PC-9 (cell line): ENCODE measurements at regions not wholly inside any gene's neighbourhood (a gene's known extent, or its start where the extent isn't known, plus 50 kb on each side); places are given as distances from the start of the nearest gene placed in this dataset.

Experiments
- BruUV-seq: library from RNA; stranded (reverse); fragments of 400-500 nt; replicated peaks from 2 replicates; lab custom pipeline; 2021; lab: Mats Ljungman, UMichigan
- CTCF ChIA-PET: fragments of 300-600 bp; sonication (Branson Sonifier 250); formaldehyde crosslinking; loops from one replicate; lab custom pipeline; 2022; ENCODE audit warnings: antibody characterized with exemption; lab: Charles Lee
- POLR2A ChIA-PET: fragments of 300-600 bp; sonication (Branson Sonifier 250); formaldehyde crosslinking; loops from one replicate; lab custom pipeline; 2022; ENCODE audit warnings: antibody characterized with exemption; ENCODE audit not compliant: unreplicated experiment; lab: Charles Lee
- DNase-seq, 2 experiments: peaks; one replicate each; pipeline versions ENCODE4 v3.0.0 to v3.0.0-alpha.2; 2015 to 2022; ENCODE audit warnings: mixed read lengths in 1 of 2
- H2AFZ ChIP-seq: fragments of 200-600 bp; sonication (generic); 2 replicates; pipeline ENCODE4 v1.8.1; 2017; ENCODE audit warnings: antibody characterized with exemption
- H3F3A ChIP-seq: fragments of 200-600 bp; sonication (generic); 2 replicates; pipeline ENCODE4 v1.8.1; 2017; ENCODE audit warnings: antibody characterized with exemption, mild to moderate bottlenecking, low read depth; ENCODE audit not compliant: insufficient read depth
- H3K27ac ChIP-seq: fragments of 200-600 bp; sonication (generic); 2 replicates; pipeline ENCODE4 v1.6.1; 2016; ENCODE audit warnings: mixed run types
- H3K27me3 ChIP-seq: fragments of 200-600 bp; sonication (generic); 2 replicates; pipeline ENCODE4 v1.6.1; 2016; ENCODE audit warnings: low read depth, mixed run types; ENCODE audit not compliant: insufficient read depth
- H3K36me3 ChIP-seq: fragments of 200-600 bp; sonication (generic); 2 replicates; pipeline ENCODE4 v1.6.1; 2016; ENCODE audit warnings: low read depth, mixed run types
- H3K4me1 ChIP-seq: fragments of 200-600 bp; sonication (generic); replicated peaks from 2 replicates; pipeline ENCODE4 v1.6.1; 2016; ENCODE audit warnings: mixed run types; ENCODE audit not compliant: insufficient read depth
- H3K4me2 ChIP-seq: fragments of 200-600 bp; sonication (generic); 2 replicates; pipeline ENCODE4 v1.6.1; 2017; ENCODE audit warnings: mixed run types
- H3K4me3 ChIP-seq: fragments of 200-600 bp; sonication (generic); 2 replicates; pipeline ENCODE4 v1.6.1; 2016; ENCODE audit warnings: mixed run types
- H3K79me2 ChIP-seq: fragments of 200-600 bp; sonication (generic); 2 replicates; pipeline ENCODE4 v1.6.1; 2017; ENCODE audit warnings: low read depth, mixed run types
- H3K9me2 ChIP-seq: fragments of 200-600 bp; sonication (generic); 2 replicates; pipeline ENCODE4 v1.8.1; 2017; ENCODE audit warnings: mild to moderate bottlenecking; ENCODE audit not compliant: insufficient read depth
- H3K9me3 ChIP-seq: fragments of 200-600 bp; sonication (generic); 2 replicates; pipeline ENCODE4 v1.8.1; 2016; ENCODE audit warnings: low read depth; ENCODE audit not compliant: insufficient read depth
- H4K20me1 ChIP-seq: fragments of 200-600 bp; sonication (generic); 2 replicates; pipeline ENCODE4 v1.8.1; 2017; ENCODE audit not compliant: insufficient read depth
- EZH2 ChIP-seq: fragments of 200-600 bp; sonication (generic); IDR thresholded peaks from 2 replicates; pipeline ENCODE4 v1.8.0; 2017; ENCODE audit warnings: antibody characterized with exemption, low read depth
- intact Hi-C: fragments of 100-400 bp; cut with micrococcal nuclease; formaldehyde crosslinking; loops from one replicate; pipeline ENCODE4 v1.10.0; 2022; ENCODE audit not compliant: unreplicated experiment
- TF ChIP-seq, protein P1 (sequence below): fragments of 200-600 bp; sonication (generic); conservative IDR thresholded peaks from 2 replicates; pipeline ENCODE4 v1.6.1; 2017; ENCODE audit warnings: mixed run types, antibody characterized with exemption, mild to moderate bottlenecking, moderate library complexity

DNA sequence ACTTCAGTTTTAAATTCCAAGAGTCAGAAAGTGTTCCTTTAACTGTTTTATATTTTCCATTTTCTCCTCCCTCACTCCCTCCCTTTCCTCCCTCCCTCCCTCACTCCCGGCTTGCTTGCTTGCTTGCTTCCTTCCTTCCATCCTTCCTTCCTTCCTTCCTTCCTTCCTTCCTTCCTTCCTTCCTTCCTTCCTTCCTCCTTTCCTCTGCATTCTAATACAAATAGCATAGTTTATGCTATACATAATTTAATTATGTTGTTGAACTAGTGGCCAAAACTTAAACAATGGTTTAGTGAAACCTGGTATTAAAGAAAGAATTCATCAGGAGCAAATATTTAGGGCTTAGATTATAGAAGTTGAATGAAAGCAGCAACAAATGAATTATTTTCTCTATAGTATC lies 188.5 kb upstream of the OLFM3 start:
- intact Hi-C loops: no loop called here
- BruUV-seq: no TSS peak
- CTCF ChIA-PET: no interaction called here

DNA sequence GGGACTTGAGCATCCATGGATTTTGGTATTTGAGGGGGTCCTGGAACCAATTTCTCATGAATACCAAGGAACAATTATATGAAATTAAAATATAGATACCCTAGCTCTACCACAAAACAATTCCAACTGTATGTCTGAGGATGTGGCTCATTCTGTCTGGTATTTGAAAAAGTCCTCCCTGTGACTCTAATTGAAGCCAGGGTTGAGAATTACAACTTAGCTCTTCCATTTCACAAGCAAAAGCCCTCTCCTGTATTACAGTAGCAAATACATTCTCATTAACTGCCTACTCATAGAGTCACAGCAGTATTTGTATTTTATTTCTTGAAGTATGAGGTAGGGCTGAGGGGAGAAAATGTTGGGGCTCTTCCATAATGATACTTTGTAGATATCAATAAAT lies 187.8 kb upstream of the OLFM3 start:
- Histone ChIP-seq H3K4me3 (no peak overlapping the region), H3K27me3 (no peaks in the 10 kb centered on the region), H3K27ac (no peak overlapping the region), H3F3A (no peaks in the 10 kb centered on the region), H3K9me2 (no peaks in the 10 kb centered on the region), H3K4me2 (no peak overlapping the region), H3K36me3 (no peaks in the 10 kb centered on the region), H3K9me3 (no peaks in the 10 kb centered on the region), H4K20me1 (no peaks in the 10 kb centered on the region), H3K4me1 (no peaks in the 10 kb centered on the region), H3K79me2 (no peaks in the 10 kb centered on the region), H2AFZ (no peak overlapping the region)
- no TSS peak for BruUV-seq
- POLR2A ChIA-PET: no interaction called here
- DNase-seq: no peak
- intact Hi-C loops: no loop called here
- TF ChIP-seq EZH2: no peak
- TF ChIP-seq, protein P1, sequence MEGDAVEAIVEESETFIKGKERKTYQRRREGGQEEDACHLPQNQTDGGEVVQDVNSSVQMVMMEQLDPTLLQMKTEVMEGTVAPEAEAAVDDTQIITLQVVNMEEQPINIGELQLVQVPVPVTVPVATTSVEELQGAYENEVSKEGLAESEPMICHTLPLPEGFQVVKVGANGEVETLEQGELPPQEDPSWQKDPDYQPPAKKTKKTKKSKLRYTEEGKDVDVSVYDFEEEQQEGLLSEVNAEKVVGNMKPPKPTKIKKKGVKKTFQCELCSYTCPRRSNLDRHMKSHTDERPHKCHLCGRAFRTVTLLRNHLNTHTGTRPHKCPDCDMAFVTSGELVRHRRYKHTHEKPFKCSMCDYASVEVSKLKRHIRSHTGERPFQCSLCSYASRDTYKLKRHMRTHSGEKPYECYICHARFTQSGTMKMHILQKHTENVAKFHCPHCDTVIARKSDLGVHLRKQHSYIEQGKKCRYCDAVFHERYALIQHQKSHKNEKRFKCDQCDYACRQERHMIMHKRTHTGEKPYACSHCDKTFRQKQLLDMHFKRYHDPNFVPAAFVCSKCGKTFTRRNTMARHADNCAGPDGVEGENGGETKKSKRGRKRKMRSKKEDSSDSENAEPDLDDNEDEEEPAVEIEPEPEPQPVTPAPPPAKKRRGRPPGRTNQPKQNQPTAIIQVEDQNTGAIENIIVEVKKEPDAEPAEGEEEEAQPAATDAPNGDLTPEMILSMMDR: no peak
- CTCF ChIA-PET: no interaction called here

More for the DNA sequence above, 188.5 kb upstream of the OLFM3 start:
- no peak for TF ChIP-seq EZH2
- TF ChIP-seq, protein P1: no peak
- no peak overlapping the region for H2AFZ ChIP-seq
- POLR2A ChIA-PET: no interaction called here
- H3K27ac ChIP-seq: no peak overlapping the region
- no peaks in the 10 kb centered on the region for H4K20me1 ChIP-seq
- H3K4me1 ChIP-seq: no peaks in the 10 kb centered on the region
- DNase-seq: no peak
- no peaks in the 10 kb centered on the region for H3K27me3 ChIP-seq
- H3K4me2 ChIP-seq: no peak overlapping the region
- no peaks in the 10 kb centered on the region for H3K36me3 ChIP-seq
- no peaks in the 10 kb centered on the region for H3K79me2 ChIP-seq
- H3K9me2 ChIP-seq: no peaks in the 10 kb centered on the region
- H3F3A ChIP-seq: no peaks in the 10 kb centered on the region
- H3K9me3 ChIP-seq: no peaks in the 10 kb centered on the region
- no peak overlapping the region for H3K4me3 ChIP-seq

DNA sequence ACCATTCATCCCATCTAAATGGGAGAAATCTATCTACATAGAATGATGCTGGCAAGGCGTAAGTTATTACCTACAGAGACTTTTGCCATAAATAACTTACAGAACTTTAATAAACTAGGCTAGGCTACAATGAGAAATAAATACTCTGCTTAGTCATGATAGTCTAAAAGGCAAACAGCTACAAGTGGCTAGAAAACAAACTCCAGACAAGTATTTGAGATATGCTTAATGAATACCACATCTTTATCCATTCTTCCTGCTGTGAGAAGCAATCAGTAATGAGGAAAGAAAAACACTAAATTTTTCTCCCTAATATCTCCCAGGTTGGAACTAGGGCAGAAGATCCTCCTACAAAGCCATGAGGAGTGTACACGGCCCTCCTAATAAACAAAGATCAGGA lies 187.0 kb upstream of the OLFM3 start:
- H3K9me2 ChIP-seq: no peaks in the 10 kb centered on the region
- intact Hi-C loops: no loop called here
- no peaks in the 10 kb centered on the region for H3K4me1 ChIP-seq
- no peaks in the 10 kb centered on the region for H3K27me3 ChIP-seq
- no peak overlapping the region for H2AFZ ChIP-seq
- no peak overlapping the region for H3K27ac ChIP-seq
- POLR2A ChIA-PET: no interaction called here
- DNase-seq: no peak
- no peak overlapping the region for H3K4me3 ChIP-seq
- H3K79me2 ChIP-seq: no peaks in the 10 kb centered on the region
- no peaks in the 10 kb centered on the region for H4K20me1 ChIP-seq
- no peaks in the 10 kb centered on the region for H3K36me3 ChIP-seq
- no TSS peak for BruUV-seq
- no peak overlapping the region for H3K4me2 ChIP-seq
- H3F3A ChIP-seq: no peaks in the 10 kb centered on the region
- TF ChIP-seq, protein P1: no peak
- TF ChIP-seq EZH2: no peak
- CTCF ChIA-PET: no interaction called here
- no peaks in the 10 kb centered on the region for H3K9me3 ChIP-seq
